K562 (cell line): ENCODE measurements at regions not wholly inside any gene's neighbourhood (a gene's known extent, or its start where the extent isn't known, plus 50 kb on each side); places are given as distances from the start of the nearest gene placed in this dataset.
A peak's percentile ranks its signal among the peaks of the same experiment; 100 is the strongest.

ENCODE experiments used
- ATAC-seq: fragments of 200-7000 bp; cut with Tn5 transposase; 3 replicates; pipeline ENCODE4 v1.9.1; 2020; ENCODE audit warnings: moderate library complexity
- BruUV-seq: library from RNA; stranded (reverse); fragments of 400-500 nt; replicated peaks from 2 replicates; lab custom pipeline; 2021; lab: Mats Ljungman, UMichigan
- CTCF ChIA-PET: fragments of 300-600 bp; formaldehyde crosslinking; extraction: SDS; loops from one replicate; lab custom pipeline; 2021; ENCODE audit warnings: low intra/inter-chr PET ratio; lab: Yijun Ruan, JAX
- POLR2A ChIA-PET: fragments of 300-600, 350-650 bp; sonication (Branson Sonifier 250); formaldehyde crosslinking; extraction: SDS; loops from one replicate; lab custom pipeline; 2021; ENCODE audit warnings: antibody characterized with exemption, inconsistent platforms; lab: Yijun Ruan, JAX
- DNase-seq, 4 experiments: peaks; one replicate each; pipeline versions ENCODE4 v3.0.0 to v3.0.0-alpha.2; 2011 to 2018; ENCODE audit warnings: low spot score in 3 of 4, mixed read lengths in 3 of 4; ENCODE audit errors: extremely low read depth in 1 of 4
- FAIRE-seq: peaks from 2 replicates; lab custom pipeline; 2011; peaks lifted over from hg19 to GRCh38; lab: Jason Lieb, UNC
- H2AFZ ChIP-seq: 2 replicates; pipeline ENCODE4 v1.6.0; 2011; ENCODE audit warnings: low read depth, low read length, control low read depth, inconsistent platforms
- H3K27ac ChIP-seq: fragments of 200-600 bp; 3 replicates; pipeline ENCODE4 v1.8.0; 2011; ENCODE audit warnings: low read depth, mild to moderate bottlenecking, control low read depth, inconsistent platforms, low read length, moderate library complexity, mixed read lengths; ENCODE audit errors: extremely low read depth
- H3K27me3 ChIP-seq, 2 experiments: fragments of 300-600 bp in 1 of 2; 2 replicates in 1 of 2; 3 replicates in 1 of 2; pipeline versions ENCODE4 v1.6.0 to v1.8.0; 2011; ENCODE audit warnings: inconsistent platforms in 2 of 2, low read length in 2 of 2, mild to moderate bottlenecking in 1 of 2, mixed read lengths in 1 of 2, moderate library complexity in 1 of 2; ENCODE audit not compliant: control insufficient read depth in 2 of 2, insufficient read depth in 2 of 2
- H3K36me3 ChIP-seq: fragments of 300-600 bp; 3 replicates; pipeline ENCODE4 v1.8.0; 2011; ENCODE audit warnings: mild to moderate bottlenecking, low read length, inconsistent platforms; ENCODE audit not compliant: control insufficient read depth, insufficient read depth
- H3K4me1 ChIP-seq, 2 experiments: fragments of 200-600 bp in 1 of 2; replicated peaks in 1 of 2; 2 replicates in 1 of 2; 3 replicates in 1 of 2; pipeline versions ENCODE4 v1.5.1 to v1.8.0; 2011; ENCODE audit warnings: inconsistent platforms in 2 of 2, low read length in 2 of 2, mild to moderate bottlenecking in 1 of 2, mixed read lengths in 1 of 2, moderate library complexity in 1 of 2; ENCODE audit not compliant: control insufficient read depth in 2 of 2, insufficient read depth in 2 of 2
- H3K4me2 ChIP-seq: 2 replicates; pipeline ENCODE4 v1.6.1; 2011; ENCODE audit warnings: low read length, control low read depth, inconsistent platforms, mixed read lengths; ENCODE audit not compliant: insufficient read depth
- H3K4me3 ChIP-seq: fragments of 200-600 bp; sonication (generic), shearing (Covaris generic); 2 replicates; pipeline ENCODE4 v1.5.1; 2016; ENCODE audit warnings: control low read depth, inconsistent platforms
- H3K79me2 ChIP-seq: fragments of 200-600 bp; 3 replicates; pipeline ENCODE4 v1.8.0; 2011; ENCODE audit warnings: low read length, inconsistent platforms; ENCODE audit not compliant: control insufficient read depth, insufficient read depth
- H3K9ac ChIP-seq, 2 experiments: 2 replicates each; pipeline versions ENCODE4 v1.6.0 to v1.6.1; 2011; ENCODE audit warnings: low read depth in 2 of 2, low read length in 2 of 2, control low read depth in 1 of 2, inconsistent platforms in 1 of 2, mild to moderate bottlenecking in 1 of 2, mixed read lengths in 1 of 2; ENCODE audit not compliant: insufficient read depth in 1 of 2
- H3K9me1 ChIP-seq: one replicate; pipeline ENCODE4 v1.6.0; 2011; ENCODE audit warnings: inconsistent platforms, mild to moderate bottlenecking, low read length, moderate library complexity; ENCODE audit not compliant: control insufficient read depth, insufficient read depth
- H3K9me3 ChIP-seq: replicated peaks from 2 replicates; pipeline ENCODE4 v1.5.1; 2011; ENCODE audit warnings: low read depth, low read length, inconsistent platforms; ENCODE audit not compliant: control insufficient read depth, insufficient read depth
- H4K20me1 ChIP-seq: replicated peaks from 2 replicates; pipeline ENCODE4 v1.6.1; 2011; ENCODE audit warnings: low read length, inconsistent platforms, mixed read lengths; ENCODE audit not compliant: control insufficient read depth, insufficient read depth
- E4F1 ChIP-seq: fragments of 250-450 bp; sonication (Bioruptor Pico); IDR thresholded peaks from 2 replicates; pipeline ENCODE4 v1.5.0; 2021; ENCODE audit warnings: mild to moderate bottlenecking, borderline replicate concordance
- EZH2 ChIP-seq: IDR thresholded peaks from 2 replicates; pipeline ENCODE4 v1.6.1; 2012; ENCODE audit warnings: low read depth, mild to moderate bottlenecking, inconsistent platforms, low read length, borderline replicate concordance
- GABPB1 ChIP-seq: sonication (generic); formaldehyde crosslinking; IDR thresholded peaks from 2 replicates; pipeline ENCODE4 v1.8.0; 2022; ENCODE audit warnings: mild to moderate bottlenecking, missing genetic modification reagents
- MXI1 ChIP-seq: IDR thresholded peaks from 2 replicates; pipeline ENCODE4 v1.6.1; 2011; ENCODE audit warnings: low read depth, mild to moderate bottlenecking, improper control_type of control experiment, low read length
- RAD21 ChIP-seq, 2 experiments: fragments of 250-450 bp in 1 of 2; fragments of 450-650 bp in 1 of 2; sonication (Bioruptor Pico) in 1 of 2; formaldehyde crosslinking in 1 of 2; IDR thresholded peaks in 1 of 2; conservative IDR thresholded peaks in 1 of 2; 2 replicates each; pipeline versions ENCODE4 v1.4.0 to v1.8.0; 2020 to 2022; ENCODE audit warnings: mild to moderate bottlenecking in 2 of 2, moderate library complexity in 1 of 2
- RBBP5 ChIP-seq: fragments of 200-600 bp; sonication (generic); IDR thresholded peaks from 2 replicates; pipeline ENCODE4 v1.6.1; 2012; ENCODE audit warnings: borderline replicate concordance, mild to moderate bottlenecking, low read length, control low read depth, inconsistent platforms; ENCODE audit not compliant: insufficient read depth, poor library complexity, severe bottlenecking
- SIRT6 ChIP-seq: IDR thresholded peaks from one replicate; pipeline ENCODE4 v1.6.1; 2012; ENCODE audit warnings: low read depth, mild to moderate bottlenecking, control low read depth, inconsistent platforms, low read length, moderate library complexity
- THAP12 ChIP-seq: fragments of 250-450 bp; sonication (Bioruptor Pico); IDR thresholded peaks from 2 replicates; pipeline ENCODE4 v1.9.0; 2021; ENCODE audit warnings: mild to moderate bottlenecking, inconsistent platforms
- WGBS: fragments of 100-300 bp; shearing (Covaris generic); methylation state at CpG from one replicate; pipeline ENCODE4 v1.1.6; 2016; ENCODE audit warnings: low coverage, mixed read lengths; ENCODE audit not compliant: insufficient coverage; ENCODE audit errors: missing lambda C conversion rate; 5-methylcytosine and 5-hydroxymethylcytosine counted together
- in situ Hi-C: fragments of 300-500 bp; cut with MboI; formaldehyde crosslinking; loops from 4 replicates; pipeline ENCODE4 v1.15.0; 2018; ENCODE audit warnings: inconsistent platforms, mixed read lengths
- intact Hi-C: fragments of 100-400 bp; cut with micrococcal nuclease; formaldehyde crosslinking; loops from 2 replicates; pipeline ENCODE4 v1.14.2; 2022
- TF ChIP-seq, protein P1 (sequence below): sonication (generic); formaldehyde crosslinking; IDR thresholded peaks from 2 replicates; pipeline ENCODE4 v1.8.1; 2023; ENCODE audit warnings: mild to moderate bottlenecking, missing genetic modification reagents
- TF ChIP-seq, protein P2 (sequence below): sonication (generic); formaldehyde crosslinking; IDR thresholded peaks from 2 replicates; pipeline ENCODE4 v1.8.1; 2022; ENCODE audit warnings: missing genetic modification reagents
- TF ChIP-seq, protein P3 (sequence below), 3 experiments: IDR thresholded peaks in 2 of 3; conservative IDR thresholded peaks in 1 of 3; 2 replicates each; pipeline ENCODE4 v1.5.1; 2011 to 2012; ENCODE audit warnings: low read length in 3 of 3, mild to moderate bottlenecking in 3 of 3, control low read depth in 2 of 3, improper control_type of control experiment in 1 of 3, inconsistent platforms in 1 of 3, low read depth in 1 of 3, mixed read lengths in 1 of 3, moderate library complexity in 1 of 3; ENCODE audit not compliant: insufficient read depth in 2 of 3

- BruUV-seq: no TSS peak
- H3K9me3 ChIP-seq: no peaks in the 10 kb centered on the region
- intact Hi-C loops (loop anchor here (10.0 kb wide), 1 partner anchor 75 kb away; no protein-coding TSS in a partner anchor), in situ Hi-C loops (no loop called here)
- 36% methylated on average over 5 of the region's 5 CpGs for WGBS
- ChIA-PET CTCF (no interaction called here), POLR2A (no interaction called here)
- H3K36me3 ChIP-seq: no peaks in the 10 kb centered on the region
- H3K4me2 ChIP-seq: no peak overlapping the region
- H3K4me1 ChIP-seq: peaks cover 0 to 7% of the 10 kb centered on the region in 2 experiments; a peak in 3 of 5 replicates
- no peak overlapping the region for H2AFZ ChIP-seq
- ATAC-seq: no peak
- no peak for DNase-seq
- H4K20me1 ChIP-seq: no peaks in the 10 kb centered on the region
- no peak overlapping the region for H3K9ac ChIP-seq
- no peak for FAIRE-seq
- no peak overlapping the region for H3K27ac ChIP-seq
- H3K79me2 ChIP-seq: no peaks in the 10 kb centered on the region
- no peak overlapping the region for H3K4me3 ChIP-seq
- H3K27me3 ChIP-seq: no peaks in the 10 kb centered on the region
- no peaks in the 10 kb centered on the region for H3K9me1 ChIP-seq
- TF ChIP-seq SIRT6 (no peak), E4F1 (CRISPR knock-in tag) (no peak), EZH2 (no peak), MXI1 (no peak), RAD21 (CRISPR knock-in tag; conservative IDR thresholded peaks at IDR 0.05 in 1 of 2, IDR thresholded peaks at IDR 0.05 in 1 of 2) (0 out of 4 replicates have a peak, but pooled peaks of 1 of the 2 experiments have one; percentile 7), THAP12 (CRISPR knock-in tag) (no peak), GABPB1 (CRISPR knock-in tag) (no peak), RBBP5 (no peak)
- TF ChIP-seq, protein P1, sequence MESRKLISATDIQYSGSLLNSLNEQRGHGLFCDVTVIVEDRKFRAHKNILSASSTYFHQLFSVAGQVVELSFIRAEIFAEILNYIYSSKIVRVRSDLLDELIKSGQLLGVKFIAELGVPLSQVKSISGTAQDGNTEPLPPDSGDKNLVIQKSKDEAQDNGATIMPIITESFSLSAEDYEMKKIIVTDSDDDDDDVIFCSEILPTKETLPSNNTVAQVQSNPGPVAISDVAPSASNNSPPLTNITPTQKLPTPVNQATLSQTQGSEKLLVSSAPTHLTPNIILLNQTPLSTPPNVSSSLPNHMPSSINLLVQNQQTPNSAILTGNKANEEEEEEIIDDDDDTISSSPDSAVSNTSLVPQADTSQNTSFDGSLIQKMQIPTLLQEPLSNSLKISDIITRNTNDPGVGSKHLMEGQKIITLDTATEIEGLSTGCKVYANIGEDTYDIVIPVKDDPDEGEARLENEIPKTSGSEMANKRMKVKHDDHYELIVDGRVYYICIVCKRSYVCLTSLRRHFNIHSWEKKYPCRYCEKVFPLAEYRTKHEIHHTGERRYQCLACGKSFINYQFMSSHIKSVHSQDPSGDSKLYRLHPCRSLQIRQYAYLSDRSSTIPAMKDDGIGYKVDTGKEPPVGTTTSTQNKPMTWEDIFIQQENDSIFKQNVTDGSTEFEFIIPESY: peak; percentile 82
- TF ChIP-seq, protein P2, sequence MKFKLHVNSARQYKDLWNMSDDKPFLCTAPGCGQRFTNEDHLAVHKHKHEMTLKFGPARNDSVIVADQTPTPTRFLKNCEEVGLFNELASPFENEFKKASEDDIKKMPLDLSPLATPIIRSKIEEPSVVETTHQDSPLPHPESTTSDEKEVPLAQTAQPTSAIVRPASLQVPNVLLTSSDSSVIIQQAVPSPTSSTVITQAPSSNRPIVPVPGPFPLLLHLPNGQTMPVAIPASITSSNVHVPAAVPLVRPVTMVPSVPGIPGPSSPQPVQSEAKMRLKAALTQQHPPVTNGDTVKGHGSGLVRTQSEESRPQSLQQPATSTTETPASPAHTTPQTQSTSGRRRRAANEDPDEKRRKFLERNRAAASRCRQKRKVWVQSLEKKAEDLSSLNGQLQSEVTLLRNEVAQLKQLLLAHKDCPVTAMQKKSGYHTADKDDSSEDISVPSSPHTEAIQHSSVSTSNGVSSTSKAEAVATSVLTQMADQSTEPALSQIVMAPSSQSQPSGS (CRISPR knock-in tag): no peak
- TF ChIP-seq, protein P3, sequence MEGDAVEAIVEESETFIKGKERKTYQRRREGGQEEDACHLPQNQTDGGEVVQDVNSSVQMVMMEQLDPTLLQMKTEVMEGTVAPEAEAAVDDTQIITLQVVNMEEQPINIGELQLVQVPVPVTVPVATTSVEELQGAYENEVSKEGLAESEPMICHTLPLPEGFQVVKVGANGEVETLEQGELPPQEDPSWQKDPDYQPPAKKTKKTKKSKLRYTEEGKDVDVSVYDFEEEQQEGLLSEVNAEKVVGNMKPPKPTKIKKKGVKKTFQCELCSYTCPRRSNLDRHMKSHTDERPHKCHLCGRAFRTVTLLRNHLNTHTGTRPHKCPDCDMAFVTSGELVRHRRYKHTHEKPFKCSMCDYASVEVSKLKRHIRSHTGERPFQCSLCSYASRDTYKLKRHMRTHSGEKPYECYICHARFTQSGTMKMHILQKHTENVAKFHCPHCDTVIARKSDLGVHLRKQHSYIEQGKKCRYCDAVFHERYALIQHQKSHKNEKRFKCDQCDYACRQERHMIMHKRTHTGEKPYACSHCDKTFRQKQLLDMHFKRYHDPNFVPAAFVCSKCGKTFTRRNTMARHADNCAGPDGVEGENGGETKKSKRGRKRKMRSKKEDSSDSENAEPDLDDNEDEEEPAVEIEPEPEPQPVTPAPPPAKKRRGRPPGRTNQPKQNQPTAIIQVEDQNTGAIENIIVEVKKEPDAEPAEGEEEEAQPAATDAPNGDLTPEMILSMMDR (IDR thresholded peaks at IDR 0.05 in 2 of 3, conservative IDR thresholded peaks at IDR 0.05 in 1 of 3; ENCODE audit: insufficient read depth in 2 of 3, low read depth in 1 of 3, low read length in 3 of 3): peak in 1 of 3 experiments; percentile 19; a peak in 1 of 6 replicates
Observed at GRCh38 chrX:63430026-63430425, 78.9 kb upstream of the SPIN4 start.
